ENCODE measurements at regions not wholly inside any gene's neighbourhood (a gene's known extent, or its start where the extent isn't known, plus 50 kb on each side); places are given as distances from the start of the nearest gene placed in this dataset.

DNA sequence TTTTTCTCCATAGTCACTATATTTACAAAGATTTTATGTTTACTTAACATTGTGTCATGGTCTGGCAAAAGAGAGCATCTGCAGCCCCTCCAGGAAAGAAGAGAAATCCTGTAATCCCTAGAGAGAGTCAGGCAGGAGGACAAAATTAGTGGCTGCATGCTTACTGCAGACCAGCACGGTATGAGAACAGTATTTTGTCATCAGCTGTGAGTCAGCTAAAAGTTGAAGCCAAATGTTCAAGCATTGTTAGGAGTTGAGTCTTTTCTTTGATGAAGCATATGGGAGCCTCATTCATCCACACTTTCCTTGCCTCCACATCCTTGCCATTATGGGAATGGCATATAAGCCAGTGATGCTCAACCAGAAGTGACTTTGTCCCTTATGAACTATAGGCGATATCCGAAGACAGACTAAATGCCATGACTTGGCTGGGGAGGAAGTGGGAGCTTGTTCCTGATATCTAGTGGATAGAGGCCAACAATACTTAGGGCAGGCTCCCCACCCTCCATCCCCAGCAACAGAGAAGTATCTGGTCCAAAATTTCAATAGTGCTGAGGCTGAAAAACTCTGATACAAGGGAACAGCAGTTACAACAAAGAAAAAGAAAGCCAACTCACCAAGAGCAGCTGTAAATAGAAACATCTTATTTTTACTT is 112.0 kb upstream of the OR5AK2 start:
- Histone ChIP-seq H3K27ac (ENCODE audit: low read depth in 2 of 2, low read length in 1 of 2) (no peak overlapping the region), H3K4me2 (no peak overlapping the region)
- no peak for DNase-seq

DNA sequence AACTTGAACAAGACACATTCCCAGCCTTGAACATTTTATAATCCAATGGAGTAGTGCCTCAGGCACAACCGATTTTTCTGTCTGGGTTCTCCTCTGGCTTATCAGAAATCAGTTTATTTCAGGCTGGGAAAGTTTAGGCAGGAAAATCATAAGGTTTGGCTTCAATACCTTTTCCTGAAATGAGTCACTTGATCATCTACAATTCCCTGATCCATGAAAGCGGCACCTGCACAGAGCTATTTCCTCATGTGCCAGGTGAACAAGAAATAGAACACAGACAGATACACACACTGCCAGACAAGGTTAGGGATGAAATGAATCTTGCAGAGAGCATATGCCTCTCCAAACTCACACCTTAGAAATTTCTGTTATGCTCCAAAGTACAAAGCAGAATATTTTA is 106.7 kb upstream of the OR9G4 start:
- no peaks in the 10 kb centered on the region for H3K36me3 ChIP-seq (replicated peaks in 1 of 2; ENCODE audit: control insufficient read depth in 1 of 2, insufficient read depth in 2 of 2, low read length in 1 of 2)
- WGBS (ENCODE audit: low lambda C conversion rate) = 57% methylated on average over 2 of the region's 2 CpGs
- no peaks in the 10 kb centered on the region for H3F3A ChIP-seq (replicated peaks; ENCODE audit: insufficient read depth)
- H4K20me1 ChIP-seq (ENCODE audit: insufficient read depth) = no peaks in the 10 kb centered on the region
- H3K9me3 ChIP-seq = no peaks in the 10 kb centered on the region
- no peak overlapping the region for H2AFZ ChIP-seq (ENCODE audit: low read depth)
- ChIA-PET CTCF (interaction anchor here (2.9 kb wide), 1 partner anchor 394 kb away, joined by 12 read pairs; no protein-coding TSS in a partner anchor), POLR2A (no interaction called here)
- no peaks in the 10 kb centered on the region; a peak in 1 of 4 replicates for H3K4me1 ChIP-seq (ENCODE audit: control insufficient read depth in 1 of 2, insufficient read depth in 2 of 2, low read depth in 1 of 2, low read length in 1 of 2)
- TF ChIP-seq FOSL2 (IDR thresholded peaks at IDR 0.05; ENCODE audit: borderline replicate concordance, low read depth) = no peak
- no peak for TF ChIP-seq SIN3A (IDR thresholded peaks at IDR 0.05; ENCODE audit: borderline replicate concordance, low read depth, low read length)
- TF ChIP-seq, protein P1, sequence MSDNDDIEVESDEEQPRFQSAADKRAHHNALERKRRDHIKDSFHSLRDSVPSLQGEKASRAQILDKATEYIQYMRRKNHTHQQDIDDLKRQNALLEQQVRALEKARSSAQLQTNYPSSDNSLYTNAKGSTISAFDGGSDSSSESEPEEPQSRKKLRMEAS (IDR thresholded peaks at IDR 0.05; ENCODE audit: low read depth) = no peak
- no peak for TF ChIP-seq FOXJ3 (CRISPR knock-in tag; IDR thresholded peaks at IDR 0.05)
- no peak for TF ChIP-seq JUND (IDR thresholded peaks at IDR 0.05)
- TF ChIP-seq, protein P2, sequence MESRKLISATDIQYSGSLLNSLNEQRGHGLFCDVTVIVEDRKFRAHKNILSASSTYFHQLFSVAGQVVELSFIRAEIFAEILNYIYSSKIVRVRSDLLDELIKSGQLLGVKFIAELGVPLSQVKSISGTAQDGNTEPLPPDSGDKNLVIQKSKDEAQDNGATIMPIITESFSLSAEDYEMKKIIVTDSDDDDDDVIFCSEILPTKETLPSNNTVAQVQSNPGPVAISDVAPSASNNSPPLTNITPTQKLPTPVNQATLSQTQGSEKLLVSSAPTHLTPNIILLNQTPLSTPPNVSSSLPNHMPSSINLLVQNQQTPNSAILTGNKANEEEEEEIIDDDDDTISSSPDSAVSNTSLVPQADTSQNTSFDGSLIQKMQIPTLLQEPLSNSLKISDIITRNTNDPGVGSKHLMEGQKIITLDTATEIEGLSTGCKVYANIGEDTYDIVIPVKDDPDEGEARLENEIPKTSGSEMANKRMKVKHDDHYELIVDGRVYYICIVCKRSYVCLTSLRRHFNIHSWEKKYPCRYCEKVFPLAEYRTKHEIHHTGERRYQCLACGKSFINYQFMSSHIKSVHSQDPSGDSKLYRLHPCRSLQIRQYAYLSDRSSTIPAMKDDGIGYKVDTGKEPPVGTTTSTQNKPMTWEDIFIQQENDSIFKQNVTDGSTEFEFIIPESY (IDR thresholded peaks at IDR 0.05; ENCODE audit: borderline replicate concordance, low read depth) = no peak
- TF ChIP-seq EP300 (IDR thresholded peaks at IDR 0.05; ENCODE audit: borderline replicate concordance in 1 of 2, low read depth in 1 of 2, low read length in 1 of 2) = no peak
- TF ChIP-seq MXI1 (IDR thresholded peaks at IDR 0.05; ENCODE audit: low read depth, low read length) = no peak
- TF ChIP-seq RCOR1 (IDR thresholded peaks at IDR 0.05; ENCODE audit: low read length) = no peak
- no peaks in the 10 kb centered on the region for H3K9me2 ChIP-seq
- H3K27me3 ChIP-seq (ENCODE audit: insufficient read depth) = no peaks in the 10 kb centered on the region
- no peak for DNase-seq
- no peaks in the 10 kb centered on the region for H3K79me2 ChIP-seq (ENCODE audit: insufficient read depth)
- no peak overlapping the region for H3K27ac ChIP-seq (ENCODE audit: low read depth in 2 of 2, low read length in 1 of 2)
- no peak overlapping the region for H3K4me2 ChIP-seq
- no peak overlapping the region for H3K9ac ChIP-seq
- no peak overlapping the region for H3K4me3 ChIP-seq (ENCODE audit: low read depth in 2 of 2, low read length in 1 of 2)

More for the DNA sequence above, 112.0 kb upstream of the OR5AK2 start:
- no peaks in the 10 kb centered on the region for H3F3A ChIP-seq (replicated peaks; ENCODE audit: insufficient read depth)
- no peaks in the 10 kb centered on the region for H4K20me1 ChIP-seq (ENCODE audit: insufficient read depth)
- H3K9me2 ChIP-seq = no peaks in the 10 kb centered on the region
- H3K27me3 ChIP-seq (ENCODE audit: insufficient read depth) = no peaks in the 10 kb centered on the region
- ChIA-PET CTCF (interaction anchor here (0.7 to 1.8 kb wide), 4 partner anchors 11 to 103 kb away, joined by 3 to 4 read pairs (median 3); no protein-coding TSS in a partner anchor), POLR2A (no interaction called here)
- no peaks in the 10 kb centered on the region for H3K9me3 ChIP-seq
- H2AFZ ChIP-seq (ENCODE audit: low read depth) = no peak overlapping the region
- WGBS (ENCODE audit: low lambda C conversion rate) = 68% methylated on average over 3 of the region's 3 CpGs
- H3K9ac ChIP-seq = no peak overlapping the region
- H3K36me3 ChIP-seq (replicated peaks in 1 of 2; ENCODE audit: control insufficient read depth in 1 of 2, insufficient read depth in 2 of 2, low read length in 1 of 2) = no peaks in the 10 kb centered on the region
- H3K4me3 ChIP-seq (ENCODE audit: low read depth in 2 of 2, low read length in 1 of 2) = no peak overlapping the region
- TF ChIP-seq FOXJ3 (CRISPR knock-in tag; IDR thresholded peaks at IDR 0.05) (no peak), GABPA (IDR thresholded peaks at IDR 0.05; ENCODE audit: low read depth) (no peak), FOSL2 (IDR thresholded peaks at IDR 0.05; ENCODE audit: borderline replicate concordance, low read depth) (no peak), TCF12 (IDR thresholded peaks at IDR 0.05) (no peak), ELF1 (IDR thresholded peaks at IDR 0.05) (no peak), MXI1 (IDR thresholded peaks at IDR 0.05; ENCODE audit: low read depth, low read length) (no peak), NFIC (IDR thresholded peaks at IDR 0.05; ENCODE audit: borderline replicate concordance) (no peak)
- TF ChIP-seq, protein P3, sequence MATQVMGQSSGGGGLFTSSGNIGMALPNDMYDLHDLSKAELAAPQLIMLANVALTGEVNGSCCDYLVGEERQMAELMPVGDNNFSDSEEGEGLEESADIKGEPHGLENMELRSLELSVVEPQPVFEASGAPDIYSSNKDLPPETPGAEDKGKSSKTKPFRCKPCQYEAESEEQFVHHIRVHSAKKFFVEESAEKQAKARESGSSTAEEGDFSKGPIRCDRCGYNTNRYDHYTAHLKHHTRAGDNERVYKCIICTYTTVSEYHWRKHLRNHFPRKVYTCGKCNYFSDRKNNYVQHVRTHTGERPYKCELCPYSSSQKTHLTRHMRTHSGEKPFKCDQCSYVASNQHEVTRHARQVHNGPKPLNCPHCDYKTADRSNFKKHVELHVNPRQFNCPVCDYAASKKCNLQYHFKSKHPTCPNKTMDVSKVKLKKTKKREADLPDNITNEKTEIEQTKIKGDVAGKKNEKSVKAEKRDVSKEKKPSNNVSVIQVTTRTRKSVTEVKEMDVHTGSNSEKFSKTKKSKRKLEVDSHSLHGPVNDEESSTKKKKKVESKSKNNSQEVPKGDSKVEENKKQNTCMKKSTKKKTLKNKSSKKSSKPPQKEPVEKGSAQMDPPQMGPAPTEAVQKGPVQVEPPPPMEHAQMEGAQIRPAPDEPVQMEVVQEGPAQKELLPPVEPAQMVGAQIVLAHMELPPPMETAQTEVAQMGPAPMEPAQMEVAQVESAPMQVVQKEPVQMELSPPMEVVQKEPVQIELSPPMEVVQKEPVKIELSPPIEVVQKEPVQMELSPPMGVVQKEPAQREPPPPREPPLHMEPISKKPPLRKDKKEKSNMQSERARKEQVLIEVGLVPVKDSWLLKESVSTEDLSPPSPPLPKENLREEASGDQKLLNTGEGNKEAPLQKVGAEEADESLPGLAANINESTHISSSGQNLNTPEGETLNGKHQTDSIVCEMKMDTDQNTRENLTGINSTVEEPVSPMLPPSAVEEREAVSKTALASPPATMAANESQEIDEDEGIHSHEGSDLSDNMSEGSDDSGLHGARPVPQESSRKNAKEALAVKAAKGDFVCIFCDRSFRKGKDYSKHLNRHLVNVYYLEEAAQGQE (IDR thresholded peaks at IDR 0.05; ENCODE audit: low read depth, low read length) = no peak
- no peaks in the 10 kb centered on the region for H3K4me1 ChIP-seq (ENCODE audit: control insufficient read depth in 1 of 2, insufficient read depth in 2 of 2, low read depth in 1 of 2, low read length in 1 of 2)
- H3K79me2 ChIP-seq (ENCODE audit: insufficient read depth) = no peaks in the 10 kb centered on the region
